ENCODE measurements at regions not wholly inside any gene's neighbourhood (a gene's known extent, or its start where the extent isn't known, plus 50 kb on each side); places are given as distances from the start of the nearest gene placed in this dataset.
"Not testable (repeated sequence)": the region's sequence is repeated elsewhere in the genome, so short reads cannot be mapped to it uniquely, and the experiment has no call there.

DNA sequence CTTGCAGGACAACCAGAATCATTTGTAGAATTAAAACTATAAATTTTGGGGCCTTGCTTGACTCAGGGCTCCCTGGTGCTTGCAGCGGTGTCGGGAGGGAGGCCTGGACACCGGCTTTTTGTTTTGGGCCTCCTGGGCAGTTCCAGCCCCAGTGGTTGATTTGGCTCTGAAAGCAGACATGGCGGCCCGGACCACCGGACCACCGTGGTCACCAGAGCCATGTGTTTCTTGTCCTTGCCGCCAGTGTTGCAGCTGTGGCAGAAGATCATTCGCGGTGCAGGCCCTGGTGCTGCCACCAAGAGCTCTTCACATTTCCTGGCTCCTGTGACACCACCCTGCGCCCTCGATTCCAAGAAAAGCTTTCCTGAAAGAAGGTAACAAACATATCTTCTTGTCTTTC is 484.8 kb downstream of the BRINP3 start:
- in situ Hi-C loops (cut with MboI; ENCODE audit: low sequenced_read_pairs, unreplicated experiment) = no loop called here
- no peak for DNase-seq (ENCODE audit: low spot score)
- TF ChIP-seq, protein P1, sequence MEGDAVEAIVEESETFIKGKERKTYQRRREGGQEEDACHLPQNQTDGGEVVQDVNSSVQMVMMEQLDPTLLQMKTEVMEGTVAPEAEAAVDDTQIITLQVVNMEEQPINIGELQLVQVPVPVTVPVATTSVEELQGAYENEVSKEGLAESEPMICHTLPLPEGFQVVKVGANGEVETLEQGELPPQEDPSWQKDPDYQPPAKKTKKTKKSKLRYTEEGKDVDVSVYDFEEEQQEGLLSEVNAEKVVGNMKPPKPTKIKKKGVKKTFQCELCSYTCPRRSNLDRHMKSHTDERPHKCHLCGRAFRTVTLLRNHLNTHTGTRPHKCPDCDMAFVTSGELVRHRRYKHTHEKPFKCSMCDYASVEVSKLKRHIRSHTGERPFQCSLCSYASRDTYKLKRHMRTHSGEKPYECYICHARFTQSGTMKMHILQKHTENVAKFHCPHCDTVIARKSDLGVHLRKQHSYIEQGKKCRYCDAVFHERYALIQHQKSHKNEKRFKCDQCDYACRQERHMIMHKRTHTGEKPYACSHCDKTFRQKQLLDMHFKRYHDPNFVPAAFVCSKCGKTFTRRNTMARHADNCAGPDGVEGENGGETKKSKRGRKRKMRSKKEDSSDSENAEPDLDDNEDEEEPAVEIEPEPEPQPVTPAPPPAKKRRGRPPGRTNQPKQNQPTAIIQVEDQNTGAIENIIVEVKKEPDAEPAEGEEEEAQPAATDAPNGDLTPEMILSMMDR (IDR thresholded peaks at IDR 0.05; ENCODE audit: borderline replicate concordance, control extremely low read depth, extremely low read depth, insufficient read depth, missing control alignments) = no peak

DNA sequence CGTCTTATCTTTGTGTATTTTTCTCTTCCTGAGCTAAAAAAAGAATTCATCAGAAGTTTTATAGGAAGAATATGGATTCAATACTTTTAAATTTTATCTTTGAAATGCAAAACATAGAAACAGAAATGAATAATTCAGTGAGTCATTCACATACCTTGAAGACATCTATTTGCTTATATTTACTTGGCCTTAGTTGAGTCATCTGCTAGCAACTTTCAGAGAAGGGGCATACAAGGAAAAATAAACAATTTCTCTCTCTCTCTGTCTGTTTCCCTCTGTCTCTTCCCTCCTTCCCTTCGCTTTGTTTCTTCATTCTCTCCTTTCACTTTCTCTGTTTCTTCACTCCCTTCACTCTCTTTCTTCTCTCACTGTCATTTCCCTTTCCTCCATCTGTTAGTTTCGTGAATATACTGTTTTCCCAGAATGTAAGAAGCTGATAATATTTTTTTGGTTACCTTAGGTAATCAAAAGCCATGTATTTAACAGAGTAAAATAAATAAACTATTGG is 477.2 kb downstream of the BRINP3 start:
- TF ChIP-seq, protein P1 (IDR thresholded peaks at IDR 0.05; ENCODE audit: borderline replicate concordance, control extremely low read depth, extremely low read depth, insufficient read depth, missing control alignments) = no peak

DNA sequence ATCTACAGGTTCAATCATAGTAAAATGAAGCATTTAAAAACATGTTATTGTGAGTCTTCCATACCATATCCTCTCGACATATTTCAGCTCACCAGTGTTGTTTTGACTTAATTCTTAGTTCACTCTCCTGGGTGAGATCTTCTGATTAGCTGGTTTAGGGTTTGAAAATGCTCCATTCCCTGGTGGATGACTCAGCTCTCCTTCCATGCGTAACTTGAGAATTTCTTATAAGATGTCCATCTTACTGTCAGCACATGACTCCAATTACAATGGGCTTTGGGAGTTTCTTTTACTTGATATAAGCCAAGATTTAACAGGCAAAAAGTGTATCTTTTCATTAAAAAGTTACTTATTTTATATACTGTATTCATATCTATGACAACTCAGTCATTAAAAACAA is 476.5 kb downstream of the BRINP3 start:
- in situ Hi-C loops (cut with MboI; ENCODE audit: low sequenced_read_pairs, unreplicated experiment) = no loop called here
- TF ChIP-seq, protein P1 (IDR thresholded peaks at IDR 0.05; ENCODE audit: borderline replicate concordance, control extremely low read depth, extremely low read depth, insufficient read depth, missing control alignments) = no peak
- DNase-seq (ENCODE audit: low spot score) = no peak

More for the DNA sequence above, 477.2 kb downstream of the BRINP3 start:
- in situ Hi-C loops (cut with MboI; ENCODE audit: low sequenced_read_pairs, unreplicated experiment) = no loop called here
- no peak for DNase-seq (ENCODE audit: low spot score)

DNA sequence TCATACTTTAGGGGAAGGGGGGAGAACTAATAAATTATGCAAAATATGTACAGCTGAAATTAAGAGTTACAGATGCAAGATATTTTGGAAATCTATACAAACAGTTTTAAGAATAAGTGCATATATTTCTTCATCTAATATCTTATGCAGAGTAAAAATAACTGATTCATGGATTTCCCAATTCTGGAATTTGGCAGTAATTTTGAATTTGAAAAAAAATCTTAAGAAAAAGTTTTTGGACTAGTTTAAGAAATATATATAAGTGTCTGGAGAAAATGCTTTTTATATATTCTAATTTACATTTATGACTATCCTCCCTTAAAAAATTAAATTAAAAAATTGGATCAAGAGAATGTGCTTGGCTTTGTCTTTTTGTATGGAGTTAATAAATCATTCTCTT is 474.3 kb downstream of the BRINP3 start:
- no peak for DNase-seq (ENCODE audit: low spot score)
- in situ Hi-C loops (cut with MboI; ENCODE audit: low sequenced_read_pairs, unreplicated experiment) = no loop called here
- TF ChIP-seq, protein P1 (IDR thresholded peaks at IDR 0.05; ENCODE audit: borderline replicate concordance, control extremely low read depth, extremely low read depth, insufficient read depth, missing control alignments) = no peak

DNA sequence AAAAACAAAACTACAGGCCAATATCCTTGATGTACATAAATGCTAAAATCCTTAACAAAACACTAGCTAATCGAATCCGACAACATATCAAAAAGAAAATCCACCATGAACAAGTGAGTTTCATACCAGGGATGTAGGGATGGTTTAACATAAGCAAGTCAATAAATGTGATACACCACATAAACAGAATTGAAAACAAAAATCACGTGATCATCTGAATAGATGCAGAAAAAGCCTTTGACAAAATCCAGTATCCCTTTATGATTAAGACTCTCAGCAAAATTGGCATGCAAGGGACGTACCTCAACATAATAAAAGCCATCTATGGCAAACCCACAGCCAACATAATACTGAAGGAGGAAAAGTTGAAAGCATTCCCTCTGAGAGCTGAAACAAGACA is 466.1 kb downstream of the BRINP3 start:
- in situ Hi-C loops (cut with MboI; ENCODE audit: low sequenced_read_pairs, unreplicated experiment) = no loop called here
- TF ChIP-seq, protein P1 (IDR thresholded peaks at IDR 0.05; ENCODE audit: borderline replicate concordance, control extremely low read depth, extremely low read depth, insufficient read depth, missing control alignments) = no peak
- no peak for DNase-seq (ENCODE audit: low spot score)

DNA sequence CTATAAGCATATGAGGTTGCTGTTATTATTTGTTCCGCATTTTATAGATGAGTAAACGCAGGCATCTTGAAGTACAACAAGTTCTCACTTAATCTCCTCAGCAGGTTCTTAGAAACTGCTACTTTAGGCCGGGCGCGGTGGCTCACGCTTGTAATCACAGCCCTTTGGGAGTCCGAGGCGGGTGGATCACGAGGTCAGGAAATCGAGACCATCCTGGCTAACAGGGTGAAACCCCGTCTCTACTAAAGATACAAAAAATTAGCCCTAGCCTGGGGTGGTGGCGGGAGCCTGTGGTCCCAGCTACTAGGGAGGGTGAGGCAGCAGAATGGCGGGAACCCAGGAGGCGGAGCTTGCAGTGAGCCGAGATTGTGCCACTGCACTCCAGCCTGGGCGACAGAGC is 458.5 kb downstream of the BRINP3 start:
- in situ Hi-C loops (cut with MboI; ENCODE audit: low sequenced_read_pairs, unreplicated experiment); DNase-seq (ENCODE audit: low spot score): not testable (repeated sequence)

DNA sequence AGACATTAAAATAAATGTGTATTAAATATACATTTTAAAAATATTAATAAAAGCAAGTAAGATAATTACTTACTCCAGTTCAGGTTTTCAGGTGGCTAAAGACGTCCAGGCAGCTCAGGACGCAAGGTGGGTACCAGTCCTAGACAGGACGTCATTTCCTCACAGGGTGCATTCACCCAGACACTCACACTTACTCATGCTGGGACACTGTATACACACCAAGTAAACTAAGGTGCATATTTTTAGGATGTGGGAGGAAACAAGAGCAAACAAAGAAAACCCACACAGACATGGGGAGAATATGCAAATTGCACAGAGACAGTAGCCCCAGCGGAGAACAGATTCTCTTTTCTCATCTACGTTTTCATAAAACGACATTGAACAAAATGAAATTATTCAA is 457.9 kb downstream of the BRINP3 start:
- TF ChIP-seq, protein P1 (IDR thresholded peaks at IDR 0.05; ENCODE audit: borderline replicate concordance, control extremely low read depth, extremely low read depth, insufficient read depth, missing control alignments) = no peak
- DNase-seq (ENCODE audit: low spot score) = no peak
- in situ Hi-C loops (cut with MboI; ENCODE audit: low sequenced_read_pairs, unreplicated experiment) = no loop called here

Measured in GM13976 (cell line).